ENCODE measurements at regions not wholly inside any gene's neighbourhood (a gene's known extent, or its start where the extent isn't known, plus 50 kb on each side); places are given as distances from the start of the nearest gene placed in this dataset.

DNA sequence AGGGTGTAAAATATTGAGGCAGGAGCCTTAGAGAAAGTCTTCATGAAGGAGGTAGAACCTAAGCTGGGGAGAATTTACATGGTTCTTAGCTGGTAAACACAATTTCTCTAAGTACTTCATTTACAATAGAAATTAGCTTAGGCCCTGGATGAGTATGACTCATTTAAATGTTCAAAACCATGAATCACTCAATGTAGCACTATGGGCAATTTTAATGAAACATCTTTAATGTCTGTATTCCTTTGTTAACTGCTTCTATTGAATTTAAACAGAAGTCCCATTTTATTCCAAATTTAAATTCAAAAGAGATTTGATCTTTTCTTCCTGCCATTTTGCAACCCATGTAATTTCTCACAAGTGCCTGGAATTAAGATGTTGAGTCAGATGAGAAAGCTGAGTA is 252.1 kb downstream of the RFC3 start:
- DNase-seq (ENCODE audit: low read depth, low spot score) = peak; percentile 40
- FAIRE-seq = peak; percentile 73

More for the DNA sequence above, 252.1 kb downstream of the RFC3 start:
- no peaks in the 10 kb centered on the region for H3K9me3 ChIP-seq (replicated peaks; ENCODE audit: control insufficient read depth, insufficient read depth, low read length)
- no TSS peak for BruUV-seq (replicated peaks)
- H3K4me2 ChIP-seq (ENCODE audit: insufficient read depth, low read length) = no peak overlapping the region
- ChIA-PET POLR2A (no interaction called here), CTCF (interaction anchor here (1.2 to 1.3 kb wide), 2 partner anchors 140 to 269 kb away, joined by 4 to 6 read pairs; no protein-coding TSS in a partner anchor)
- H3K9ac ChIP-seq (replicated peaks; ENCODE audit: extremely low read depth, insufficient read depth, low read length) = no peak overlapping the region
- TF ChIP-seq MYC (IDR thresholded peaks at IDR 0.05; ENCODE audit: low read depth, low read length) (no peak), FOS (IDR thresholded peaks at IDR 0.05; ENCODE audit: borderline replicate concordance, insufficient read depth, low read length) (peak; percentile 84), JUN (IDR thresholded peaks at IDR 0.05; ENCODE audit: borderline replicate concordance, insufficient read depth, insufficient read length, low read depth) (peak; percentile 66), EZH2 (IDR thresholded peaks at IDR 0.05; ENCODE audit: borderline replicate concordance, low read depth, low read length, severe bottlenecking) (no peak), MAX (IDR thresholded peaks at IDR 0.05; ENCODE audit: insufficient read depth, insufficient read length) (no peak), CTCF (IDR thresholded peaks at IDR 0.05; ENCODE audit: extremely low read depth in 1 of 2, insufficient read depth in 1 of 2, low read depth in 1 of 2, low read length in 2 of 2) (no peak), POLR2AphosphoS5 (IDR thresholded peaks at IDR 0.05; ENCODE audit: insufficient read depth, low read depth, low read length) (no peak)
- no peaks in the 10 kb centered on the region for H3K79me2 ChIP-seq (ENCODE audit: control insufficient read depth, insufficient read depth, low read length)
- dilution Hi-C loops (cut with MboI; ENCODE audit: extremely low pct_ligation_motif_present, low sequenced_read_pairs) (no loop called here), intact Hi-C loops (cut with micrococcal nuclease) (no loop called here)
- no peak overlapping the region for H3K4me3 ChIP-seq (replicated peaks in 1 of 3; ENCODE audit: insufficient read depth in 1 of 3, low read depth in 1 of 3, low read length in 3 of 3)
- H3K9me1 ChIP-seq (replicated peaks; ENCODE audit: control insufficient read depth, extremely low read depth, insufficient read depth, low read length) = no peaks in the 10 kb centered on the region
- H3K4me1 ChIP-seq (ENCODE audit: control insufficient read depth, extremely low read depth, insufficient read depth, low read length) = no peaks in the 10 kb centered on the region
- no peaks in the 10 kb centered on the region for H3K36me3 ChIP-seq (ENCODE audit: control insufficient read depth in 2 of 2, extremely low read depth in 1 of 2, insufficient read depth in 2 of 2, low read length in 2 of 2)
- H3K27me3 ChIP-seq (ENCODE audit: control insufficient read depth in 2 of 2, insufficient read depth in 2 of 2, low read length in 2 of 2) = no peaks in the 10 kb centered on the region
- no peak overlapping the region for H2AFZ ChIP-seq (ENCODE audit: low read depth, low read length)
- H3K27ac ChIP-seq (ENCODE audit: insufficient read depth, low read depth, low read length) = no peak overlapping the region
- H4K20me1 ChIP-seq (replicated peaks; ENCODE audit: control insufficient read depth, extremely low read depth, insufficient read depth, low read length) = no peaks in the 10 kb centered on the region
